ENCODE measurements at regions not wholly inside any gene's neighbourhood (a gene's known extent, or its start where the extent isn't known, plus 50 kb on each side); places are given as distances from the start of the nearest gene placed in this dataset.

GRCh38 chr14:84809158-84809557, 720.8 kb upstream of the FLRT2 start:
- FAIRE-seq, result no peak
- DNase-seq (ENCODE audit: extremely low spot score, insufficient read length, low read depth), result no peak

- DNase-seq (ENCODE audit: extremely low spot score, insufficient read length, low read depth), result no peak
- FAIRE-seq, result no peak
Measured at GRCh38 chr14:84814391-84814790, 715.6 kb upstream of the FLRT2 start.

GRCh38 chr14:84819528-84819927, 710.4 kb upstream of the FLRT2 start:
- FAIRE-seq, result no peak
- no peak for DNase-seq (ENCODE audit: extremely low spot score, insufficient read length, low read depth)

GRCh38 chr14:84825481-84826251, 704.3 kb upstream of the FLRT2 start:
- FAIRE-seq (no peak), DNase-seq (ENCODE audit: extremely low spot score, insufficient read length, low read depth) (no peak)

GRCh38 chr14:84826294-84826693, 703.6 kb upstream of the FLRT2 start:
- FAIRE-seq (no peak), DNase-seq (ENCODE audit: extremely low spot score, insufficient read length, low read depth) (no peak)

GRCh38 chr14:84850595-84850994, 679.3 kb upstream of the FLRT2 start:
- no peak for DNase-seq (ENCODE audit: extremely low spot score, insufficient read length, low read depth)
- FAIRE-seq, result no peak

- no peak for FAIRE-seq
Measured at GRCh38 chr14:84856751-84857534, 673.0 kb upstream of the FLRT2 start.

GRCh38 chr14:84857571-84857970, 672.4 kb upstream of the FLRT2 start:
- no peak for DNase-seq (ENCODE audit: extremely low spot score, insufficient read length, low read depth)
- no peak for FAIRE-seq

More at GRCh38 chr14:84856751-84857534, 673.0 kb upstream of the FLRT2 start:
- no peak for DNase-seq (ENCODE audit: extremely low spot score, insufficient read length, low read depth)

- FAIRE-seq (no peak), DNase-seq (ENCODE audit: extremely low spot score, insufficient read length, low read depth) (no peak)
Measured at GRCh38 chr14:84859116-84859515, 670.8 kb upstream of the FLRT2 start.

GRCh38 chr14:84864548-84865271, 665.2 kb upstream of the FLRT2 start:
- DNase-seq (ENCODE audit: extremely low spot score, insufficient read length, low read depth), result no peak
- no peak for FAIRE-seq

GRCh38 chr14:84871734-84872133, 658.2 kb upstream of the FLRT2 start:
- DNase-seq (ENCODE audit: extremely low spot score, insufficient read length, low read depth) (no peak), FAIRE-seq (no peak)

- DNase-seq (ENCODE audit: extremely low spot score, insufficient read length, low read depth), result no peak
- FAIRE-seq, result no peak
Measured at GRCh38 chr14:84874436-84874835, 655.5 kb upstream of the FLRT2 start.

GRCh38 chr14:84877061-84877460, 652.9 kb upstream of the FLRT2 start:
- DNase-seq (ENCODE audit: extremely low spot score, insufficient read length, low read depth) (no peak), FAIRE-seq (no peak)

- DNase-seq (ENCODE audit: extremely low spot score, insufficient read length, low read depth) (no peak), FAIRE-seq (no peak)
Measured at GRCh38 chr14:84882830-84883229, 647.1 kb upstream of the FLRT2 start.

GRCh38 chr14:84885061-84885460, 644.9 kb upstream of the FLRT2 start:
- FAIRE-seq (no peak), DNase-seq (ENCODE audit: extremely low spot score, insufficient read length, low read depth) (no peak)

GRCh38 chr14:84891404-84891803, 638.5 kb upstream of the FLRT2 start:
- no peak for DNase-seq (ENCODE audit: extremely low spot score, insufficient read length, low read depth)
- no peak for FAIRE-seq

GRCh38 chr14:84894254-84894653, 635.7 kb upstream of the FLRT2 start:
- FAIRE-seq (no peak), DNase-seq (ENCODE audit: extremely low spot score, insufficient read length, low read depth) (no peak)

GRCh38 chr14:84922370-84922769, 607.6 kb upstream of the FLRT2 start:
- no peak for DNase-seq (ENCODE audit: extremely low spot score, insufficient read length, low read depth)
- no peak for FAIRE-seq

GRCh38 chr14:84926656-84927055, 603.3 kb upstream of the FLRT2 start:
- no peak for DNase-seq (ENCODE audit: extremely low spot score, insufficient read length, low read depth)
- no peak for FAIRE-seq

- DNase-seq (ENCODE audit: extremely low spot score, insufficient read length, low read depth), result no peak
- no peak for FAIRE-seq
Measured at GRCh38 chr14:84927096-84927827, 602.7 kb upstream of the FLRT2 start.
